HG02852 (cell line): ENCODE measurements at regions not wholly inside any gene's neighbourhood (a gene's known extent, or its start where the extent isn't known, plus 50 kb on each side); places are given as distances from the start of the nearest gene placed in this dataset.
A peak's percentile ranks its signal among the peaks of the same experiment; 100 is the strongest.

Experiments
- ATAC-seq: cut with Tn5 transposase; IDR thresholded peaks from one replicate; pipeline ENCODE4 v1.9.1; 2021; ENCODE audit warnings: mild to moderate bottlenecking, moderate library complexity; ENCODE audit not compliant: unreplicated experiment

- ATAC-seq, result no peak
Measured at GRCh38 chr2:147100406-147101035, 744.3 kb upstream of the ACVR2A start.

GRCh38 chr2:147099845-147100244, 745.0 kb upstream of the ACVR2A start:
- no peak for ATAC-seq

- ATAC-seq, result no peak
Measured at GRCh38 chr2:147098940-147099339, 745.9 kb upstream of the ACVR2A start.

GRCh38 chr2:147097747-147098146, 747.1 kb upstream of the ACVR2A start:
- ATAC-seq, result no peak

GRCh38 chr2:147096671-147097070, 748.2 kb upstream of the ACVR2A start:
- no peak for ATAC-seq

GRCh38 chr2:147095376-147095775, 749.5 kb upstream of the ACVR2A start:
- no peak for ATAC-seq

- ATAC-seq, result no peak
Measured at GRCh38 chr2:147094077-147094476, 750.8 kb upstream of the ACVR2A start.

GRCh38 chr2:147092266-147092665, 752.6 kb upstream of the ACVR2A start:
- ATAC-seq, result no peak

GRCh38 chr2:147091448-147091847, 753.4 kb upstream of the ACVR2A start:
- ATAC-seq, result no peak

- ATAC-seq, result no peak
Measured at GRCh38 chr2:147088871-147089270, 756.0 kb upstream of the ACVR2A start.

- ATAC-seq, result no peak
Measured at GRCh38 chr2:147086715-147087114, 758.1 kb upstream of the ACVR2A start.

GRCh38 chr2:147083664-147084063, 761.2 kb upstream of the ACVR2A start:
- ATAC-seq, result no peak

- peak; percentile 88 for ATAC-seq
Measured at GRCh38 chr2:147082850-147083522, 761.8 kb upstream of the ACVR2A start.

- no peak for ATAC-seq
Measured at GRCh38 chr2:147081831-147082230, 763.0 kb upstream of the ACVR2A start.

GRCh38 chr2:147076634-147077033, 768.2 kb upstream of the ACVR2A start:
- no peak for ATAC-seq

GRCh38 chr2:147068071-147068470, 776.8 kb upstream of the ACVR2A start:
- ATAC-seq, result no peak

- ATAC-seq, result no peak
Measured at GRCh38 chr2:147067136-147067535, 777.7 kb upstream of the ACVR2A start.

GRCh38 chr2:147062073-147062472, 782.8 kb upstream of the ACVR2A start:
- ATAC-seq, result no peak

GRCh38 chr2:147061269-147061668, 783.6 kb upstream of the ACVR2A start:
- ATAC-seq, result no peak

- no peak for ATAC-seq
Measured at GRCh38 chr2:147057892-147058490, 786.8 kb upstream of the ACVR2A start.

- ATAC-seq, result no peak
Measured at GRCh38 chr2:147051814-147052213, 793.0 kb upstream of the ACVR2A start.

- no peak for ATAC-seq
Measured at GRCh38 chr2:147051248-147051647, 793.6 kb upstream of the ACVR2A start.
